GM12878 (cell line): ENCODE measurements at regions not wholly inside any gene's neighbourhood (a gene's known extent, or its start where the extent isn't known, plus 50 kb on each side); places are given as distances from the start of the nearest gene placed in this dataset.

Experiments used
- ATAC-seq: fragments of 200-7000 bp; cut with Tn5 transposase; 3 replicates; pipeline ENCODE4 v1.9.1; 2020; ENCODE audit warnings: mild to moderate bottlenecking, moderate library complexity
- BruUV-seq: library from RNA; stranded (reverse); fragments of 400-500 nt; replicated peaks from 2 replicates; lab custom pipeline; 2021; lab: Mats Ljungman, UMichigan
- CTCF ChIA-PET: fragments of 300-600 bp; sonication (Branson Sonifier 250); formaldehyde crosslinking; extraction: SDS; loops from one replicate; lab custom pipeline; 2021; ENCODE audit warnings: inconsistent platforms; lab: Yijun Ruan, JAX
- POLR2A ChIA-PET: fragments of 350-600 bp; formaldehyde crosslinking; extraction: SDS; loops from one replicate; lab custom pipeline; 2021; ENCODE audit warnings: inconsistent platforms; lab: Charles Lee
- RAD21 ChIA-PET: fragments of 300-600 bp; sonication (Branson Sonifier 250); formaldehyde crosslinking; loops from one replicate; lab custom pipeline; 2023; ENCODE audit warnings: antibody characterized with exemption; ENCODE audit not compliant: unreplicated experiment; lab: Charles Lee
- SMC1A ChIA-PET: fragments of 300-600 bp; sonication (Branson Sonifier 250); formaldehyde crosslinking; loops from one replicate; lab custom pipeline; 2023; ENCODE audit not compliant: unreplicated experiment, uncharacterized antibody; lab: Charles Lee
- DNase-seq: peaks from one replicate; pipeline ENCODE4 v3.0.0-alpha.2; 2011; ENCODE audit warnings: low read depth, low spot score
- FAIRE-seq: peaks from 3 replicates; lab custom pipeline; 2011; peaks lifted over from hg19 to GRCh38; lab: Jason Lieb, UNC
- H2AFZ ChIP-seq: 2 replicates; pipeline ENCODE4 v1.6.0; 2011; ENCODE audit warnings: low read depth, low read length, control low read depth; ENCODE audit not compliant: control insufficient read depth
- H3K27ac ChIP-seq: 2 replicates; pipeline ENCODE4 v1.5.1; 2011; ENCODE audit warnings: control low read depth; ENCODE audit not compliant: control insufficient read depth, insufficient read depth
- H3K27me3 ChIP-seq, 2 experiments: replicated peaks in 1 of 2; 2 replicates each; pipeline versions ENCODE4 v1.6.0 to v1.6.1; 2011; ENCODE audit warnings: low read length in 1 of 2; ENCODE audit not compliant: control insufficient read depth in 2 of 2, insufficient read depth in 2 of 2
- H3K36me3 ChIP-seq, 2 experiments: 2 replicates each; pipeline ENCODE4 v1.5.1; 2011; ENCODE audit warnings: low read length in 1 of 2; ENCODE audit not compliant: control insufficient read depth in 2 of 2, insufficient read depth in 2 of 2
- H3K4me1 ChIP-seq: 2 replicates; pipeline ENCODE4 v1.6.1; 2011; ENCODE audit warnings: mild to moderate bottlenecking, low read length, moderate library complexity, mixed read lengths; ENCODE audit not compliant: control insufficient read depth, insufficient read depth
- H3K4me2 ChIP-seq: 2 replicates; pipeline ENCODE4 v1.6.0; 2011; ENCODE audit warnings: control low read depth; ENCODE audit not compliant: control insufficient read depth, insufficient read depth
- H3K4me3 ChIP-seq: fragments of 200-600 bp; sonication (generic); 2 replicates; pipeline ENCODE4 v1.5.1; 2016
- H3K79me2 ChIP-seq: 2 replicates; pipeline ENCODE4 v1.6.0; 2011; ENCODE audit warnings: low read length; ENCODE audit not compliant: control insufficient read depth, insufficient read depth
- H3K9ac ChIP-seq: 2 replicates; pipeline ENCODE4 v1.8.0; 2011; ENCODE audit warnings: low read length, control low read depth, mixed read lengths; ENCODE audit not compliant: control insufficient read depth, insufficient read depth
- H3K9me3 ChIP-seq: replicated peaks from 3 replicates; pipeline ENCODE4 v1.5.1; 2011; ENCODE audit warnings: mild to moderate bottlenecking, low read length; ENCODE audit not compliant: control insufficient read depth, insufficient read depth
- H4K20me1 ChIP-seq: 2 replicates; pipeline ENCODE4 v1.6.0; 2011; ENCODE audit not compliant: control insufficient read depth, insufficient read depth
- ASH2L ChIP-seq: fragments of 300-600, 200-600 bp; sonication (generic); IDR thresholded peaks from 2 replicates; pipeline ENCODE4 v1.6.1; 2017; ENCODE audit warnings: low read depth, mild to moderate bottlenecking, borderline replicate concordance
- ATF7 ChIP-seq: fragments of 450-650 bp; IDR thresholded peaks from 2 replicates; pipeline ENCODE4 v1.6.1; 2016; ENCODE audit warnings: low read depth, mild to moderate bottlenecking
- BCLAF1 ChIP-seq: fragments of 450-650 bp; IDR thresholded peaks from 2 replicates; pipeline ENCODE4 v1.6.1; 2017; ENCODE audit warnings: antibody characterized with exemption, mild to moderate bottlenecking, moderate library complexity
- BHLHE40 ChIP-seq, 2 experiments: fragments of 450-650 bp in 1 of 2; IDR thresholded peaks; 2 replicates each; pipeline ENCODE4 v1.6.1; 2011 to 2017; ENCODE audit warnings: low read depth in 2 of 2, borderline replicate concordance in 1 of 2, improper control_type of control experiment in 1 of 2, low read length in 1 of 2, mild to moderate bottlenecking in 1 of 2
- BRCA1 ChIP-seq: IDR thresholded peaks from 2 replicates; pipeline ENCODE4 v1.6.1; 2011; ENCODE audit warnings: low read depth, low read length, improper control_type of control experiment
- ESRRA ChIP-seq: IDR thresholded peaks from 2 replicates; pipeline ENCODE4 v1.6.1; 2012; ENCODE audit warnings: mild to moderate bottlenecking, low read length, improper control_type of control experiment
- MXI1 ChIP-seq: fragments of 150-350 bp; IDR thresholded peaks from 2 replicates; pipeline ENCODE4 v1.6.1; 2011; ENCODE audit warnings: low read depth, mild to moderate bottlenecking, inconsistent platforms, low read length, improper control_type of control experiment
- NR2C1 ChIP-seq: fragments of 450-650 bp; IDR thresholded peaks from 2 replicates; pipeline ENCODE4 v1.6.1; 2017; ENCODE audit warnings: antibody characterized with exemption, mild to moderate bottlenecking, moderate library complexity
- PRDM15 ChIP-seq: fragments of 450-650 bp; formaldehyde crosslinking; IDR thresholded peaks from 2 replicates; pipeline ENCODE4 v1.4.0; 2020; ENCODE audit warnings: mild to moderate bottlenecking, moderate library complexity
- RB1 ChIP-seq: fragments of 450-650 bp; formaldehyde crosslinking; IDR thresholded peaks from 2 replicates; pipeline ENCODE4 v1.6.1; 2017; ENCODE audit warnings: mild to moderate bottlenecking, borderline replicate concordance
- RUNX3 ChIP-seq: IDR thresholded peaks from 2 replicates; pipeline ENCODE4 v1.6.1; 2012; ENCODE audit warnings: low read length, inconsistent platforms
- SMAD1 ChIP-seq: fragments of 450-650 bp; IDR thresholded peaks from 2 replicates; pipeline ENCODE4 v1.6.1; 2018; ENCODE audit warnings: mild to moderate bottlenecking, low read depth; ENCODE audit not compliant: partially characterized antibody
- ZNF24 ChIP-seq: fragments of 450-650 bp; IDR thresholded peaks from 2 replicates; pipeline ENCODE4 v1.6.1; 2017; ENCODE audit warnings: antibody characterized with exemption, mild to moderate bottlenecking
- in situ Hi-C: fragments of 300-500 bp; cut with MboI; formaldehyde crosslinking; loops from 9 replicates; pipeline ENCODE4 v1.14.3; 2018; ENCODE audit warnings: mixed read lengths
- intact Hi-C: fragments of 100-400 bp; cut with micrococcal nuclease; formaldehyde crosslinking; loops from one replicate; pipeline ENCODE4 v1.14.2; 2022; ENCODE audit not compliant: unreplicated experiment

- Histone ChIP-seq H3K79me2 (no peaks in the 10 kb centered on the region), H3K36me3 (no peaks in the 10 kb centered on the region), H3K4me1 (no peaks in the 10 kb centered on the region), H3K9me3 (no peaks in the 10 kb centered on the region), H3K4me3 (no peak overlapping the region), H3K27me3 (no peaks in the 10 kb centered on the region), H3K9ac (no peak overlapping the region), H4K20me1 (no peaks in the 10 kb centered on the region), H3K4me2 (no peak overlapping the region), H2AFZ (no peak overlapping the region), H3K27ac (no peak overlapping the region)
- no TSS peak for BruUV-seq
- FAIRE-seq: no peak
- TF ChIP-seq ESRRA: no peak
- TF ChIP-seq NR2C1: no peak
- TF ChIP-seq BCLAF1: no peak
- TF ChIP-seq BRCA1: no peak
- no peak for TF ChIP-seq RUNX3
- TF ChIP-seq ASH2L: no peak
- no peak for TF ChIP-seq BHLHE40 (IDR thresholded peaks at IDR 0.05; ENCODE audit: borderline replicate concordance in 1 of 2, low read depth in 2 of 2, low read length in 1 of 2)
- no peak for TF ChIP-seq SMAD1
- no peak for TF ChIP-seq MXI1
- TF ChIP-seq ATF7: no peak
- no peak for TF ChIP-seq ZNF24
- TF ChIP-seq RB1: no peak
- TF ChIP-seq PRDM15: no peak
- ChIA-PET SMC1A (no interaction called here), POLR2A (no interaction called here), RAD21 (no interaction called here), CTCF (no interaction called here)
- intact Hi-C loops (no loop called here), in situ Hi-C loops (no loop called here)
- no peak for DNase-seq
- ATAC-seq: no peak
These were observed 216.1 kb upstream of the FAT1 start for GRCh38 chr4:186939766-186940165.
